KMS-11 (cell line): ENCODE measurements at regions not wholly inside any gene's neighbourhood (a gene's known extent, or its start where the extent isn't known, plus 50 kb on each side); places are given as distances from the start of the nearest gene placed in this dataset.

Experiments
- H2AFZ ChIP-seq: fragments of 200-600 bp; sonication (generic); 2 replicates; pipeline ENCODE4 v1.6.1; 2016; ENCODE audit warnings: antibody characterized with exemption, mixed run types, low read depth
- H3K27ac ChIP-seq: fragments of 200-600 bp; sonication (generic); 2 replicates; pipeline ENCODE4 v1.6.1; 2016; ENCODE audit warnings: mild to moderate bottlenecking, mixed run types
- H3K27me3 ChIP-seq: fragments of 200-600 bp; sonication (generic); 2 replicates; pipeline ENCODE4 v1.6.1; 2017; ENCODE audit warnings: mild to moderate bottlenecking, low read depth, mixed run types, moderate library complexity; ENCODE audit not compliant: insufficient read depth
- H3K36me3 ChIP-seq: fragments of 200-600 bp; sonication (generic); 2 replicates; pipeline ENCODE4 v1.6.1; 2017; ENCODE audit warnings: mild to moderate bottlenecking, mixed run types; ENCODE audit not compliant: insufficient read depth
- H3K4me1 ChIP-seq: fragments of 200-600 bp; sonication (generic); 2 replicates; pipeline ENCODE4 v1.6.1; 2016; ENCODE audit warnings: mild to moderate bottlenecking, low read depth, mixed run types; ENCODE audit not compliant: poor library complexity, severe bottlenecking
- H3K4me2 ChIP-seq: fragments of 200-600 bp; sonication (generic); 2 replicates; pipeline ENCODE4 v1.7.0; 2016; ENCODE audit warnings: mild to moderate bottlenecking, mixed run types
- H3K4me3 ChIP-seq: fragments of 200-600 bp; sonication (generic); IDR thresholded peaks from 2 replicates; pipeline ENCODE4 v1.6.1; 2017; ENCODE audit warnings: low read depth, low read length, mixed read lengths; ENCODE audit not compliant: insufficient read depth
- H3K79me2 ChIP-seq: fragments of 200-600 bp; sonication (generic); 2 replicates; pipeline ENCODE4 v1.6.1; 2016; ENCODE audit warnings: low read depth, mixed run types; ENCODE audit not compliant: insufficient read depth
- H3K9ac ChIP-seq: fragments of 200-600 bp; sonication (generic); 2 replicates; pipeline ENCODE4 v1.6.1; 2016; ENCODE audit warnings: mild to moderate bottlenecking, mixed run types
- H4K20me1 ChIP-seq: fragments of 200-600 bp; sonication (generic); 2 replicates; pipeline ENCODE4 v1.6.1; 2016; ENCODE audit warnings: mild to moderate bottlenecking, mixed run types; ENCODE audit not compliant: insufficient read depth
- TF ChIP-seq, protein P1 (sequence below): fragments of 200-600 bp; sonication (generic); conservative IDR thresholded peaks from 2 replicates; pipeline ENCODE4 v1.6.1; 2017; ENCODE audit warnings: low read depth, mild to moderate bottlenecking, antibody characterized with exemption, low read length, moderate library complexity, mixed read lengths

DNA sequence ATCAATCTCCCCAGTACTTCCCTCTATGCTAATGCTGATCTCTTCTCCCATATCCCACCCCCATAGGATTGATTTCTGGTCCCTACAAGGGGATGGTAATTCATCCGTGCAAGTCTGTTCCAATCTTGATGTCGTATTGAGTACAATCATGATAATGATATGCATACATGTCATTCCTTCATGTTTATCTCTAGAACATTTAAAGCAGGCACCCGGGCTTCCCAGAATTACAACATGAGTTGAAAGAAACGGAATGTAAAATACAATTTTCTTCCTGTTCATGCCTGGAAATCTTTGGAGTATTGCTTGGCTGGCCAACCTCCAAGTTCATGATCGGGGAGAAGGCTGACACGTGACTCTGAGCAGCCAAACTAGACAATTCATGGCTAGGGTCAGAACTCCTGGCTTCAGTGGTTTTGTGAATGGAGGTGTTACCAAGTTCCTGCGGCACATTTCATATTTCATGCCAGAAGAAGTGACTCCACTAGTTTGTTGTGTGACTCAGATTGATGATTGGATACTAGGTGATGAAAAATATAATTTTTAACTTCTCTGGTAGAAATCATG is 66.6 kb downstream of the C9orf152 start:
- Histone ChIP-seq H3K4me2 (peak overlapping the region; percentile 91; the same call in 1 of the 2 replicates), H3K79me2 (peaks cover 84% of the 10 kb centered on the region), H3K27me3 (no peaks in the 10 kb centered on the region), H4K20me1 (no peaks in the 10 kb centered on the region), H3K36me3 (no peaks in the 10 kb centered on the region), H3K4me1 (peaks cover 74% of the 10 kb centered on the region), H3K9ac (no peak overlapping the region), H3K4me3 (no peak overlapping the region), H2AFZ (no peak overlapping the region), H3K27ac (peak overlapping the region; percentile 87; the same call in 1 of the 2 replicates)
- TF ChIP-seq, protein P1, sequence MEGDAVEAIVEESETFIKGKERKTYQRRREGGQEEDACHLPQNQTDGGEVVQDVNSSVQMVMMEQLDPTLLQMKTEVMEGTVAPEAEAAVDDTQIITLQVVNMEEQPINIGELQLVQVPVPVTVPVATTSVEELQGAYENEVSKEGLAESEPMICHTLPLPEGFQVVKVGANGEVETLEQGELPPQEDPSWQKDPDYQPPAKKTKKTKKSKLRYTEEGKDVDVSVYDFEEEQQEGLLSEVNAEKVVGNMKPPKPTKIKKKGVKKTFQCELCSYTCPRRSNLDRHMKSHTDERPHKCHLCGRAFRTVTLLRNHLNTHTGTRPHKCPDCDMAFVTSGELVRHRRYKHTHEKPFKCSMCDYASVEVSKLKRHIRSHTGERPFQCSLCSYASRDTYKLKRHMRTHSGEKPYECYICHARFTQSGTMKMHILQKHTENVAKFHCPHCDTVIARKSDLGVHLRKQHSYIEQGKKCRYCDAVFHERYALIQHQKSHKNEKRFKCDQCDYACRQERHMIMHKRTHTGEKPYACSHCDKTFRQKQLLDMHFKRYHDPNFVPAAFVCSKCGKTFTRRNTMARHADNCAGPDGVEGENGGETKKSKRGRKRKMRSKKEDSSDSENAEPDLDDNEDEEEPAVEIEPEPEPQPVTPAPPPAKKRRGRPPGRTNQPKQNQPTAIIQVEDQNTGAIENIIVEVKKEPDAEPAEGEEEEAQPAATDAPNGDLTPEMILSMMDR = no peak

DNA sequence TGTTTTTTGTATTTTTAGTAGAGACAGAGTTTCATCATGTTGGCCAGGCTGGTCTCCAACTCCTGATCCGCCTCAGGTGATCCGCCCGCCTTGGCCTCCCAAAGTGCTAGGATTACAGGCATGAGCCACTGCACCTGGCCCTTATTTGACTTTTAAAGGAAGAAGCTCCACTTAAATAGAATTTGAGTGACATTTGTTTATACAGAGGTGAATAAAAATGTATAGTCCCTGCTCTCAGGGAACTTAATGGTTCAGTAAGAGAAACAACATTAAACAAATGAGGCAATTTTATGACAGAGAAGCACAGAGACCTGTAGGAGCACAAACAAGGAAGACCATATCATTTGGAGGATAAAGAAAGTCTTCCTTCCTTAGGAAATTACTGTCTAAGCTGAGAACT is 65.7 kb downstream of the C9orf152 start:
- TF ChIP-seq, protein P1 = no peak
- no peaks in the 10 kb centered on the region for H4K20me1 ChIP-seq
- H3K4me2 ChIP-seq = peak overlapping the region; percentile 91
- H3K27ac ChIP-seq = peak overlapping the region; percentile 87
- no peak overlapping the region for H3K4me3 ChIP-seq
- no peaks in the 10 kb centered on the region for H3K27me3 ChIP-seq
- peaks cover 93% of the 10 kb centered on the region for H3K79me2 ChIP-seq
- peaks cover 83% of the 10 kb centered on the region for H3K4me1 ChIP-seq
- no peaks in the 10 kb centered on the region for H3K36me3 ChIP-seq
- H3K9ac ChIP-seq = peak overlapping the region; percentile 52; the same call in 1 of the 2 replicates
- no peak overlapping the region for H2AFZ ChIP-seq

DNA sequence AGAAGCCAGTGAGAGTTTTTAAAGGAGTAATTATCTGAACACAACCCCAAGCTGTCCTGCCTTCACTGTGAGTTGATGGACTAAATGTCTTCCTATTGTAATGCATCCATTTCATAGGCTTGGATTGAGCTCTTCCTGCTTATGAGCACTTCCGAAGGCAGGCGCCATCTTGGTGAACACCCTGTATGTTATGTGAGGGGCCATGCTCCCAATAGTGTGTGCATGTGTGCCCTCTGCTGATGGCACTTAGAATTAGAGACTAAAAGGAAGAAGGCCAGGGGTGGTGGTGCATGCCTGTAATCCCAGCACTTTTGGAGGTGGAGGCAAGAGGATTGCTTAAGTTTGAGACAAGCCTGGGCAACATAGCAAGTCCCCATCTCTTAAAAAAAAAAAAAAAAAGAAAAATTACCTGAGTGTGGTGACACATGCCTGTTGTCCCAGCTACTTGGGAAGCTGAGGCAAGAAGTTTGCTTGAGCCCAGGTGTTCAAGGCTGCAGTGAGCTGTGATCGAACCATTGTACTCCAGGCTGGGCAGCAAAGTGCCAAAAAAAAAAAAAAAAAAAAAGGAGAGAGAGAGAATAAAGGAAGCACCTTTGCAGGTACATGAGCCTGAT is 65.0 kb downstream of the C9orf152 start:
- H3K27ac ChIP-seq = peak overlapping the region; percentile 87
- no peaks in the 10 kb centered on the region for H3K36me3 ChIP-seq
- H4K20me1 ChIP-seq = no peaks in the 10 kb centered on the region
- H3K27me3 ChIP-seq = no peaks in the 10 kb centered on the region
- TF ChIP-seq, protein P1 = peak; percentile 63
- H3K4me2 ChIP-seq = peak overlapping the region; percentile 91
- no peak overlapping the region for H2AFZ ChIP-seq
- peak overlapping the region; percentile 52; the same call in 1 of the 2 replicates for H3K9ac ChIP-seq
- H3K4me1 ChIP-seq = peaks cover 90% of the 10 kb centered on the region
- H3K4me3 ChIP-seq = no peak overlapping the region
- H3K79me2 ChIP-seq = peaks cover 93% of the 10 kb centered on the region

DNA sequence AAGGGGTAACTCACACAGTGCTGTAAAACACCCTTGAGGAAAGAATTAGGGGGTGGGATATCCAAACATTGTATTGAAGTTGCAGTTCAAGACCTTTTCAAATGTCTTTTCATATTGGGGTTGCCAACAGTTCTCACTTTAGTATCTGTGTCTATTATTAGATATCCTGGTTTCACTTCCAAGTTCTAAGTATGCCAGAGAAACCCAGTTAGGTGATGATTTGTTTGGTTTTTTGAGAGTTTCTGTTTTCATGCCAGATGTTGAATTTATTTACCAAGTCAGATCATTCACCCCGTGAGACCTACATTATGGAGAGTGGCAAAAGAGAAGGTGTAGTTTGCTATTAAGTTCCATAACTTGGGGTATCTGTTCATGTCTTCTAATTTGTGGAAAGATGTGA is 64.5 kb downstream of the C9orf152 start:
- H3K27ac ChIP-seq = peak overlapping the region; percentile 87
- H3K27me3 ChIP-seq = no peaks in the 10 kb centered on the region
- no peak overlapping the region for H3K4me3 ChIP-seq
- H3K79me2 ChIP-seq = peaks cover 91% of the 10 kb centered on the region
- H3K4me2 ChIP-seq = peak overlapping the region; percentile 91
- TF ChIP-seq, protein P1 = no peak
- H2AFZ ChIP-seq = no peak overlapping the region
- H3K9ac ChIP-seq = peak overlapping the region; percentile 52; the same call in 1 of the 2 replicates
- no peaks in the 10 kb centered on the region for H3K36me3 ChIP-seq
- peaks cover 95% of the 10 kb centered on the region for H3K4me1 ChIP-seq
- no peaks in the 10 kb centered on the region for H4K20me1 ChIP-seq
